GM12878 (cell line): ENCODE measurements at regions not wholly inside any gene's neighbourhood (a gene's known extent, or its start where the extent isn't known, plus 50 kb on each side); places are given as distances from the start of the nearest gene placed in this dataset.

Experiments used
- EP300 ChIP-seq, 2 experiments: fragments of 150-350 bp in 1 of 2; IDR thresholded peaks; 2 replicates each; pipeline ENCODE4 v1.6.1; 2011 to 2012; ENCODE audit warnings: low read depth in 2 of 2, low read length in 2 of 2, borderline replicate concordance in 1 of 2, improper control_type of control experiment in 1 of 2, inconsistent platforms in 1 of 2; ENCODE audit not compliant: control insufficient read depth in 1 of 2
- ESRRA ChIP-seq: IDR thresholded peaks from 2 replicates; pipeline ENCODE4 v1.6.1; 2012; ENCODE audit warnings: mild to moderate bottlenecking, low read length, improper control_type of control experiment
- KLF5 ChIP-seq: fragments of 450-650 bp; IDR thresholded peaks from 2 replicates; pipeline ENCODE4 v1.6.1; 2014; ENCODE audit warnings: mild to moderate bottlenecking; ENCODE audit not compliant: partially characterized antibody
- SPI1 ChIP-seq: IDR thresholded peaks from 2 replicates; pipeline ENCODE4 v1.6.1; 2011; ENCODE audit warnings: low read depth, mild to moderate bottlenecking, low read length, moderate library complexity, borderline replicate concordance; ENCODE audit not compliant: insufficient read depth
- SRF ChIP-seq, 2 experiments: IDR thresholded peaks; 2 replicates each; pipeline ENCODE4 v1.6.1; 2011; ENCODE audit warnings: low read depth in 2 of 2, low read length in 2 of 2, mild to moderate bottlenecking in 1 of 2, moderate library complexity in 1 of 2
- TAF1 ChIP-seq: IDR thresholded peaks from 2 replicates; pipeline ENCODE4 v1.6.1; 2011; ENCODE audit warnings: mild to moderate bottlenecking, low read depth, low read length, borderline replicate concordance
- ZZZ3 ChIP-seq: IDR thresholded peaks from 2 replicates; pipeline ENCODE4 v1.6.1; 2011; ENCODE audit warnings: low read depth; ENCODE audit not compliant: control insufficient read depth, insufficient read length
- TF ChIP-seq, protein P1 (sequence below), 3 experiments: IDR thresholded peaks in 2 of 3; conservative IDR thresholded peaks in 1 of 3; 2 replicates each; pipeline ENCODE4 v1.5.1; 2011; ENCODE audit warnings: low read depth in 3 of 3, low read length in 3 of 3, mild to moderate bottlenecking in 3 of 3, control low read depth in 2 of 3, moderate library complexity in 2 of 3, inconsistent platforms in 1 of 3, mixed read lengths in 1 of 3; ENCODE audit not compliant: control insufficient read depth in 2 of 3, insufficient read depth in 1 of 3; ENCODE audit errors: extremely low read depth in 1 of 3
- TF ChIP-seq, protein P2 (sequence below): fragments of 450-650 bp; IDR thresholded peaks from 2 replicates; pipeline ENCODE4 v1.6.1; 2017; ENCODE audit warnings: mild to moderate bottlenecking
- TF ChIP-seq, protein P3 (sequence below): fragments of 450-650 bp; IDR thresholded peaks from 2 replicates; pipeline ENCODE4 v1.6.1; 2014; ENCODE audit warnings: mild to moderate bottlenecking
- TF ChIP-seq, protein P4 (sequence below): IDR thresholded peaks from 2 replicates; pipeline ENCODE4 v1.6.1; 2012; ENCODE audit warnings: low read depth, low read length, improper control_type of control experiment

DNA sequence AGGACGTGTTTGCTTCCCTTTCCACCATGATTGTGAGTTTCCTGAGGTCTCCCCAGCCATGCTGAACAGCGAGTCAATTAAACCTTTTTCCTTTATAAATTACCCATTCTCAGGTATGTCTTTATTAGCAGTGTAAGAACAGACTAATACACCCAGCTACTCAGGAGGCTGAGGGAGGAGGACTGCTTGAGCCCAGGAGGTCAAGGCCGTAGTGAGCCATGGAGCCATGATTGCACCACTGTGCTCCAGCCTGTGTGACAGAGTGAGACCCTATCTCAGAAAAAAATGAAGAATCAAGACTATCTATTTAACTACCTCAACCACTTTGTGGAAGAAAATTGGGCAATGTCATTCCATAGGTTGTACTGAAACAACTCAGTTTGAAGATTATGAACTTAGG is 54.6 kb upstream of the SEC16B start:
- TF ChIP-seq ZZZ3 (no peak), SRF (IDR thresholded peaks at IDR 0.05; ENCODE audit: low read depth in 2 of 2, low read length in 2 of 2) (no peak), TAF1 (no peak), KLF5 (no peak), ESRRA (no peak), SPI1 (no peak), EP300 (IDR thresholded peaks at IDR 0.05; ENCODE audit: borderline replicate concordance in 1 of 2, control insufficient read depth in 1 of 2, low read depth in 2 of 2, low read length in 2 of 2) (no peak)
- TF ChIP-seq, protein P1, sequence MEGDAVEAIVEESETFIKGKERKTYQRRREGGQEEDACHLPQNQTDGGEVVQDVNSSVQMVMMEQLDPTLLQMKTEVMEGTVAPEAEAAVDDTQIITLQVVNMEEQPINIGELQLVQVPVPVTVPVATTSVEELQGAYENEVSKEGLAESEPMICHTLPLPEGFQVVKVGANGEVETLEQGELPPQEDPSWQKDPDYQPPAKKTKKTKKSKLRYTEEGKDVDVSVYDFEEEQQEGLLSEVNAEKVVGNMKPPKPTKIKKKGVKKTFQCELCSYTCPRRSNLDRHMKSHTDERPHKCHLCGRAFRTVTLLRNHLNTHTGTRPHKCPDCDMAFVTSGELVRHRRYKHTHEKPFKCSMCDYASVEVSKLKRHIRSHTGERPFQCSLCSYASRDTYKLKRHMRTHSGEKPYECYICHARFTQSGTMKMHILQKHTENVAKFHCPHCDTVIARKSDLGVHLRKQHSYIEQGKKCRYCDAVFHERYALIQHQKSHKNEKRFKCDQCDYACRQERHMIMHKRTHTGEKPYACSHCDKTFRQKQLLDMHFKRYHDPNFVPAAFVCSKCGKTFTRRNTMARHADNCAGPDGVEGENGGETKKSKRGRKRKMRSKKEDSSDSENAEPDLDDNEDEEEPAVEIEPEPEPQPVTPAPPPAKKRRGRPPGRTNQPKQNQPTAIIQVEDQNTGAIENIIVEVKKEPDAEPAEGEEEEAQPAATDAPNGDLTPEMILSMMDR (IDR thresholded peaks at IDR 0.05 in 2 of 3, conservative IDR thresholded peaks at IDR 0.05 in 1 of 3; ENCODE audit: control insufficient read depth in 2 of 3, extremely low read depth in 1 of 3, insufficient read depth in 1 of 3, low read depth in 3 of 3, low read length in 3 of 3), result no peak
- TF ChIP-seq, protein P2, sequence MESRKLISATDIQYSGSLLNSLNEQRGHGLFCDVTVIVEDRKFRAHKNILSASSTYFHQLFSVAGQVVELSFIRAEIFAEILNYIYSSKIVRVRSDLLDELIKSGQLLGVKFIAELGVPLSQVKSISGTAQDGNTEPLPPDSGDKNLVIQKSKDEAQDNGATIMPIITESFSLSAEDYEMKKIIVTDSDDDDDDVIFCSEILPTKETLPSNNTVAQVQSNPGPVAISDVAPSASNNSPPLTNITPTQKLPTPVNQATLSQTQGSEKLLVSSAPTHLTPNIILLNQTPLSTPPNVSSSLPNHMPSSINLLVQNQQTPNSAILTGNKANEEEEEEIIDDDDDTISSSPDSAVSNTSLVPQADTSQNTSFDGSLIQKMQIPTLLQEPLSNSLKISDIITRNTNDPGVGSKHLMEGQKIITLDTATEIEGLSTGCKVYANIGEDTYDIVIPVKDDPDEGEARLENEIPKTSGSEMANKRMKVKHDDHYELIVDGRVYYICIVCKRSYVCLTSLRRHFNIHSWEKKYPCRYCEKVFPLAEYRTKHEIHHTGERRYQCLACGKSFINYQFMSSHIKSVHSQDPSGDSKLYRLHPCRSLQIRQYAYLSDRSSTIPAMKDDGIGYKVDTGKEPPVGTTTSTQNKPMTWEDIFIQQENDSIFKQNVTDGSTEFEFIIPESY, result no peak
- TF ChIP-seq, protein P3, sequence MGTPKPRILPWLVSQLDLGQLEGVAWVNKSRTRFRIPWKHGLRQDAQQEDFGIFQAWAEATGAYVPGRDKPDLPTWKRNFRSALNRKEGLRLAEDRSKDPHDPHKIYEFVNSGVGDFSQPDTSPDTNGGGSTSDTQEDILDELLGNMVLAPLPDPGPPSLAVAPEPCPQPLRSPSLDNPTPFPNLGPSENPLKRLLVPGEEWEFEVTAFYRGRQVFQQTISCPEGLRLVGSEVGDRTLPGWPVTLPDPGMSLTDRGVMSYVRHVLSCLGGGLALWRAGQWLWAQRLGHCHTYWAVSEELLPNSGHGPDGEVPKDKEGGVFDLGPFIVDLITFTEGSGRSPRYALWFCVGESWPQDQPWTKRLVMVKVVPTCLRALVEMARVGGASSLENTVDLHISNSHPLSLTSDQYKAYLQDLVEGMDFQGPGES, result no peak
- TF ChIP-seq, protein P4, sequence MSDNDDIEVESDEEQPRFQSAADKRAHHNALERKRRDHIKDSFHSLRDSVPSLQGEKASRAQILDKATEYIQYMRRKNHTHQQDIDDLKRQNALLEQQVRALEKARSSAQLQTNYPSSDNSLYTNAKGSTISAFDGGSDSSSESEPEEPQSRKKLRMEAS, result no peak
